ENCODE measurements at regions not wholly inside any gene's neighbourhood (a gene's known extent, or its start where the extent isn't known, plus 50 kb on each side); places are given as distances from the start of the nearest gene placed in this dataset.
"Not testable (repeated sequence)": the region's sequence is repeated elsewhere in the genome, so short reads cannot be mapped to it uniquely, and the experiment has no call there.

DNA sequence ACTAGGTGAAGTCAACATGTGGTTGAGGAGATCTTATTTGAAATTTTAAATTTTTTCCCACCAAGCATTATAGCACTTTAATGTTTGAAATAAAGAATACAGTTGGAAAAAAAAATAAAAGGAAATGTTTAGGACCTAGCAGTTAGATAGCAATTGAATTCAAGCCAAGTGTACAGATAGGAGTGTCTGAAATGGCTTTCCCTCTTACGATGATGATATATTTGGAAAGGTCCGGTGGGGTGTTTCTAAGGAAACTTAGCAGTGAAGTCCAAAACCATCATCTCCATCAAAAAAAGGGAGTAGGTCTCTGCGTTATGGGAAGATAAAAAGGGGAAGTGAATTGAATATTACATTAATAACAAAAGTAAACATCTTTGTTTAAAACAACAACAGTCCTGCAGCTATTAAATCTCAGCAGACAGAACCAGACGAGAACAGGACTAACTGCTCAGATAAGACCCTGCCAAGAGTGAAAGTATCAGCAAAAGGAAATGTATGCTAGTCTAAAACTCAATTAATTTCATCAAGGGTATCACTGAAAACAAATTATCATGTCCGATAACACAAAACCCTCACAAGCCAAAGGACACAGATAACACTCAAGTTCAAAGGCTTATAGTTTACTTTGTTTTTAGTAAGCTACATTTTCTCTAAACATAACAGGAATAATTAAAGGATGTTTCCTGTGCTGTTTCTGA lies 242.0 kb downstream of the BMP4 start:
- Histone ChIP-seq H3K4me2 (replicated peaks; ENCODE audit: extremely low read depth, low read length, poor library complexity, severe bottlenecking) (no peak overlapping the region), H2AFZ (ENCODE audit: insufficient read depth, low read depth, low read length, poor library complexity, severe bottlenecking) (no peak overlapping the region), H3K79me2 (ENCODE audit: insufficient read depth, low read length) (no peaks in the 10 kb centered on the region), H4K20me1 (ENCODE audit: insufficient read depth, low read length) (no peaks in the 10 kb centered on the region), H3K4me1 (ENCODE audit: control insufficient read depth in 1 of 2, insufficient read depth in 2 of 2, low read length in 2 of 2) (no peaks in the 10 kb centered on the region), H3K27ac (ENCODE audit: low read depth in 1 of 2, low read length in 2 of 2) (no peak overlapping the region), H3K9ac (ENCODE audit: insufficient read depth, low read length, poor library complexity, severe bottlenecking) (no peak overlapping the region), H3K4me3 (replicated peaks in 1 of 3; ENCODE audit: low read depth in 2 of 3, low read length in 3 of 3) (no peak overlapping the region), H3K27me3 (ENCODE audit: control insufficient read depth in 2 of 2, insufficient read depth in 2 of 2, low read length in 2 of 2) (no peaks in the 10 kb centered on the region), H3K36me3 (replicated peaks in 1 of 2; ENCODE audit: control insufficient read depth in 1 of 2, insufficient read depth in 2 of 2, low read length in 2 of 2) (no peaks in the 10 kb centered on the region), H3K9me3 (replicated peaks in 1 of 2; ENCODE audit: control insufficient read depth in 1 of 2, insufficient read depth in 1 of 2, low read length in 2 of 2) (peaks cover 0 to 6% of the 10 kb centered on the region in 2 donors)
- intact Hi-C loops (cut with micrococcal nuclease), result no loop called here
- no CpG with 5 or more reads among the region's 5 CpGs for WGBS (ENCODE audit: insufficient coverage)
- TF ChIP-seq, protein P1, sequence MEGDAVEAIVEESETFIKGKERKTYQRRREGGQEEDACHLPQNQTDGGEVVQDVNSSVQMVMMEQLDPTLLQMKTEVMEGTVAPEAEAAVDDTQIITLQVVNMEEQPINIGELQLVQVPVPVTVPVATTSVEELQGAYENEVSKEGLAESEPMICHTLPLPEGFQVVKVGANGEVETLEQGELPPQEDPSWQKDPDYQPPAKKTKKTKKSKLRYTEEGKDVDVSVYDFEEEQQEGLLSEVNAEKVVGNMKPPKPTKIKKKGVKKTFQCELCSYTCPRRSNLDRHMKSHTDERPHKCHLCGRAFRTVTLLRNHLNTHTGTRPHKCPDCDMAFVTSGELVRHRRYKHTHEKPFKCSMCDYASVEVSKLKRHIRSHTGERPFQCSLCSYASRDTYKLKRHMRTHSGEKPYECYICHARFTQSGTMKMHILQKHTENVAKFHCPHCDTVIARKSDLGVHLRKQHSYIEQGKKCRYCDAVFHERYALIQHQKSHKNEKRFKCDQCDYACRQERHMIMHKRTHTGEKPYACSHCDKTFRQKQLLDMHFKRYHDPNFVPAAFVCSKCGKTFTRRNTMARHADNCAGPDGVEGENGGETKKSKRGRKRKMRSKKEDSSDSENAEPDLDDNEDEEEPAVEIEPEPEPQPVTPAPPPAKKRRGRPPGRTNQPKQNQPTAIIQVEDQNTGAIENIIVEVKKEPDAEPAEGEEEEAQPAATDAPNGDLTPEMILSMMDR (IDR thresholded peaks at IDR 0.05), result no peak
- Mint-ChIP-seq H3K4me3 (no peak overlapping the region), H3K27me3 (ENCODE audit: low read depth in 3 of 3) (peaks cover 0 to 2% (median 0%) of the 10 kb centered on the region in 3 donors), H3K27ac (no peak overlapping the region), H3K36me3 (no peaks in the 10 kb centered on the region), H3K9me3 (peaks cover under 1 to 12% (median 5%) of the 10 kb centered on the region in 7 donors), H3K4me1 (no peaks in the 10 kb centered on the region)
- DNase-seq, result no peak

DNA sequence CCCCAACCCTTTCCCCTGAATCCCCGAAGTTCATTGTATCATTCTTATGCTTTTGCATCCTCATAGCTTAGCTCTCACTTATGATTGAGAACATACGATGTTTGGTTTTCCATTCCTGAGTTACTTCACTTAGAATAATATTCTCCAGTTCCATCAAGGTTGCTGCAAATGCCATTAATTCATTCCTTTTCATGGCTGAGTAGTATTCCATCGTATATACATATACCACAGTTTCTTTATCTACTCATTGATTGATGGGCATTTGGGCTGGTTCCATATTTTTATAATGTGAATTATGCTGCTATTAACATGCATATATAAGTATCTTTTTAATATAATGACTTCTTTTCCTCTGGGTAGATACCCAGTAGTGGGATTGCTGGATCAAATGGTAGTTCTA lies 243.7 kb downstream of the BMP4 start:
- H3K79me2 ChIP-seq (ENCODE audit: insufficient read depth, low read length); H3K27me3 Mint-ChIP-seq (ENCODE audit: low read depth in 3 of 3); H3K9ac ChIP-seq (ENCODE audit: insufficient read depth, low read length, poor library complexity, severe bottlenecking); H3K36me3 ChIP-seq (replicated peaks in 1 of 2; ENCODE audit: control insufficient read depth in 1 of 2, insufficient read depth in 2 of 2, low read length in 2 of 2); H3K4me1 Mint-ChIP-seq; H3K27ac Mint-ChIP-seq; H3K4me2 ChIP-seq (replicated peaks; ENCODE audit: extremely low read depth, low read length, poor library complexity, severe bottlenecking); H4K20me1 ChIP-seq (ENCODE audit: insufficient read depth, low read length); H3K4me1 ChIP-seq (ENCODE audit: control insufficient read depth in 1 of 2, insufficient read depth in 2 of 2, low read length in 2 of 2); H3K27me3 ChIP-seq (ENCODE audit: control insufficient read depth in 2 of 2, insufficient read depth in 2 of 2, low read length in 2 of 2); DNase-seq; H3K9me3 ChIP-seq (replicated peaks in 1 of 2; ENCODE audit: control insufficient read depth in 1 of 2, insufficient read depth in 1 of 2, low read length in 2 of 2); H3K4me3 ChIP-seq (replicated peaks in 1 of 3; ENCODE audit: low read depth in 2 of 3, low read length in 3 of 3); intact Hi-C loops (cut with micrococcal nuclease); H3K27ac ChIP-seq (ENCODE audit: low read depth in 1 of 2, low read length in 2 of 2); H3K4me3 Mint-ChIP-seq; H3K36me3 Mint-ChIP-seq; H2AFZ ChIP-seq (ENCODE audit: insufficient read depth, low read depth, low read length, poor library complexity, severe bottlenecking): not testable (repeated sequence)
- WGBS (ENCODE audit: insufficient coverage), result 92% methylated on average over 2 of the region's 3 CpGs
- peaks cover 0 to 15% (median 7%) of the 10 kb centered on the region in 7 donors for H3K9me3 Mint-ChIP-seq

Measured in CD14-positive monocyte (primary cell).